Stimulated activated memory B cell treated with anti-CD40 and anti-IgM and Interleukin-4, amounts not matched to agents 10 μg/mL and 1 μg/mL and 100 μg/mL, for 72 hours (primary cell): ENCODE measurements at regions not wholly inside any gene's neighbourhood (a gene's known extent, or its start where the extent isn't known, plus 50 kb on each side); places are given as distances from the start of the nearest gene placed in this dataset.

ENCODE experiments used
- ATAC-seq: fragments of 150-1000 bp; cut with Tn5 transposase; 2 replicates; pipeline ENCODE4 v1.10.0; 2021
- H3K27ac Mint-ChIP-seq: one replicate; pipeline ENCODE4 v1.8.0; 2022; ENCODE audit warnings: mild to moderate bottlenecking, mixed read lengths
- H3K27me3 Mint-ChIP-seq: one replicate; pipeline ENCODE4 v1.8.0; 2022; ENCODE audit warnings: mixed read lengths
- H3K36me3 Mint-ChIP-seq: one replicate; pipeline ENCODE4 v1.8.0; 2022; ENCODE audit warnings: mixed read lengths
- H3K4me1 Mint-ChIP-seq: one replicate; pipeline ENCODE4 v1.8.0; 2022; ENCODE audit warnings: mixed read lengths
- H3K4me3 Mint-ChIP-seq: one replicate; pipeline ENCODE4 v1.8.0; 2022; ENCODE audit warnings: mild to moderate bottlenecking, moderate library complexity, mixed read lengths
- H3K9me3 Mint-ChIP-seq: one replicate; pipeline ENCODE4 v1.8.0; 2022; ENCODE audit warnings: mixed read lengths

DNA sequence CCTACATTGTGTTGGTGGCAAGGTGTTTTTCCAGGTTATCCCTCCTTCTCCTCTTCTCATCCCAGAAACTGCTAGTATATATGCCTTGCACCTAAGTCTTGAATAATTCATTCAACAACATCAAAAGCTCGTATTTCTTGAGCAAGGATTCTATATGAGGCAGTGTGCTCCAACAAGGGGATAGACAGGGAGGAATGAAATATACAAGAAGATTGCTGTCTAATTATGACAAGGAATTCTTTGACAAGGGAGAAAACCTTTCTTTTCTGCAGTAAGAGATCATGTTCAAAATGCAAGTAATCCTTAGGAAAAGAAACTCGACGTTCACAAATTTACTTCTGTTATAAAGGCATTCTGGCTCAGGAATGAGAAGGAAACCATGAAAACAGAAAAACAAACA lies 788.6 kb downstream of the TDRD15 start:
- no peak overlapping the region for H3K27ac Mint-ChIP-seq
- no peaks in the 10 kb centered on the region for H3K36me3 Mint-ChIP-seq
- no peak overlapping the region for H3K4me3 Mint-ChIP-seq
- no peaks in the 10 kb centered on the region for H3K4me1 Mint-ChIP-seq
- H3K9me3 Mint-ChIP-seq, result peaks cover 10% of the 10 kb centered on the region
- no peak for ATAC-seq
- no peaks in the 10 kb centered on the region for H3K27me3 Mint-ChIP-seq

DNA sequence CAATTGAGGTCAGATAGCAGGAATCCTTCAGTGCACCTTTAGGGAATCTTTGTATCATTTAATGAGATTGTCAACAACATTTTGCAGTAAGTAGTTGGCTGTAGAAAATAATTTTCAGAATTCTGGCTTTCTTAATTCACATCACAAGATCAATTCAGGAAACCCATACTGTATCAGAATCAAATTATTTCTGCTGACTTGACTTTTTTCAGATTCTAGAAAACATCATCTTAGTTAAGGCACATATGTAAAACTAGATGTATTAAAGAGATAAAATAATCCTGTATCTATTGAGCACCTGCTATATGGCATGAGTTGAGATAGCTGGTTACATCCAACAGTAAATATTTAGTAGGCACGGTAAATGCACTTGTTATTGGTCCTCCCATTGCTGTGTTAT lies 791.4 kb downstream of the TDRD15 start:
- ATAC-seq, result no peak

DNA sequence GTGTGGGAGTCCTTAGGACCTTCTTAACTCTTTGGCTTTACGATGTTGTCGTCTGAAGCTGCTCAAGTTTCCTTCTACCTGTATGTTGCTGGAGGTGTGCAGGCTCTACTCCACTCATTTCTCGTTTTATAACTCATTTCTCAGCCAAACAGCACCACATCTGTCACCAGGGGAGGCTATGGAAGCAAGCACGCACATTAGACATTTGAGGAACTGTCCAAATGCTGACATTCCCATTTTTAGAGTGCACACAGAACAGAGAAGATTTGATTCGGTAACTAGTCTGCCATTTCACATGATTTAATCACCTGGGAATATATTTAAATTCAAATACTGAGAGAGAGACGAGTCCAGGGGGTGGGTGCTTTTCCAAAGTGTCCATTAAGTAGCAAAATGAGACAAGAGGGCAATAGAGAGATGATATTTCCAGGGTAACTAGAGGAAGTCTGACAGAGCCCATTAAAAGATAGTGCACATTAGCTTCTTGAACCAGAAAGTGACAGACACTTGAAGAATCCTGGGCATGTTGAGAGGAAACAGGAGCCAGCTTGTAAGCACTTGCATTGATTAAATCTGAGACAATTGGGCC lies 793.3 kb downstream of the TDRD15 start:
- H3K4me1 Mint-ChIP-seq, result no peaks in the 10 kb centered on the region
- no peak overlapping the region for H3K27ac Mint-ChIP-seq
- peaks cover 6% of the 10 kb centered on the region for H3K9me3 Mint-ChIP-seq
- no peaks in the 10 kb centered on the region for H3K27me3 Mint-ChIP-seq
- no peak overlapping the region for H3K4me3 Mint-ChIP-seq
- H3K36me3 Mint-ChIP-seq, result no peaks in the 10 kb centered on the region
- ATAC-seq, result no peak

More for the DNA sequence above, 791.4 kb downstream of the TDRD15 start:
- no peak overlapping the region for H3K27ac Mint-ChIP-seq
- no peaks in the 10 kb centered on the region for H3K4me1 Mint-ChIP-seq
- H3K27me3 Mint-ChIP-seq, result no peaks in the 10 kb centered on the region
- H3K36me3 Mint-ChIP-seq, result no peaks in the 10 kb centered on the region
- H3K9me3 Mint-ChIP-seq, result peaks cover 10% of the 10 kb centered on the region
- H3K4me3 Mint-ChIP-seq, result no peak overlapping the region

DNA sequence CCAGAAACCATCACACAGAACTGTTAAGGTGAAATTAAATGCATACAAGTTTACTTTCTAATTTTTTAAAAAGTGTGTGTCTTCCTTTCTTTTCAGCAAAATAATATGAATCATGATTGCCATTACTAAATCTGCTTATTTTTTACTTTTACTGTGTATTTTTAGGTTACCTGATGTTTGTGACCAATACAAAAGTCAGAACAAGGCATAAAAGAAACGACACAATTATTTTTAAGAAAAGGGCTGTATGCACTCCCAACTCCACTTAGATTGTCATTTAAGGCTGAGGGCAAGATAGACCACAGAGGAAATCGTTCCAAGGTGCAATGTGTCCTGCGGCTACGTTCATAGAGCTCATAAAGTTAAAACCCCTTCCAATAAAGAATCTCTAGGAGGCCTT lies 797.0 kb downstream of the TDRD15 start:
- H3K9me3 Mint-ChIP-seq, result peaks cover 11% of the 10 kb centered on the region
- H3K27me3 Mint-ChIP-seq, result no peaks in the 10 kb centered on the region
- no peaks in the 10 kb centered on the region for H3K36me3 Mint-ChIP-seq

DNA sequence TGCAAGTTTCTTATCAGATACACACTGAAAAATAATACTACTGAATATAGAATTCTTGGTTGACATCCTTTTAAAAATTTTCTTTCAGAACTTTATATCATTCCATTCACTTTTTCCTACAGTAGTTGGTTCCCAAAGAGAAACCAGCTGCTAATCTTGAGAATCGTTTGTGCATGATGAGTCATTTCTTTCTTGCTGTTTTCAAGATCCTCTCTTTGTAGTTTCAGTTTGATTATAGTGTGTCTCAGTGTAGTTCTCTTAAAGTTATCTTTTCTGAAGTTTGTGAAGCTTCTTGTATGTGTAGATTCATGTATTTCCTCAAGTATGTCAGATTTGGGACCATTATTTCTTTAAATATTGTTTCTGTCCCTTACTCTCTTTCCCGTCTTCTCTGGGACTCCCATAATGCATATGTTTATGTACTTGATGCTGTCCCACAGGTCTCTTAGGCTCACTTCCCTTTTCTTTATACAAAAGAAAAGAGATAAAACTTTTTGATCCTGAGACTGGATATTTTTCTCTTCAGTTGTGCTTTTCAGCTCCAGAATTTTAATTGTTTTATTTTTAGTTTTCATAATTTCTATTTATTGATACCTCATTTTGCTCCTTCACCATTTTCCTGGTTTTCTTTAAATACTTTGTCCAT lies 801.0 kb downstream of the TDRD15 start:
- H3K9me3 Mint-ChIP-seq, result peaks cover 11% of the 10 kb centered on the region
- ATAC-seq, result no peak
- no peaks in the 10 kb centered on the region for H3K36me3 Mint-ChIP-seq
- H3K4me1 Mint-ChIP-seq, result no peaks in the 10 kb centered on the region
- H3K4me3 Mint-ChIP-seq, result no peak overlapping the region
- no peak overlapping the region for H3K27ac Mint-ChIP-seq
- no peaks in the 10 kb centered on the region for H3K27me3 Mint-ChIP-seq

More for the DNA sequence above, 797.0 kb downstream of the TDRD15 start:
- H3K27ac Mint-ChIP-seq, result no peak overlapping the region
- H3K4me3 Mint-ChIP-seq, result no peak overlapping the region
- ATAC-seq, result no peak
- H3K4me1 Mint-ChIP-seq, result no peaks in the 10 kb centered on the region

DNA sequence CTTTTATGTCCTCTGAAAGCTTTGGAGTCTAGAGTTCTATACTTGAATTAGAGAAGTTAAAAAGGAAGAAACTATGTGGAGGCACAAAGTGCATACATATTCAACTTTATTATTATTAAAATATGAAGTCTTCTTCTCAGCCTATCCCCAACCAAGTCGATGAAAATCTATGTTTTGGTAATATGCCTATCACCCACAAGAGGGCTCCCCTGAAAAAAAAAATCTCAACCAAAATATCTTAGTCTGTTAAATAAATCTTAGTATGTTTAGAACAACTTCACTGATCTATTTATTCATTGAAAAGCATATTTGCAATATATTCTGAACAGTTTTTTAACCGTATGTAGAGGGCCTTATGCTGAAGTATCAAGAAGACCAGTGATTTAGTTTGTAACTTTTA lies 804.5 kb downstream of the TDRD15 start:
- H3K4me3 Mint-ChIP-seq, result no peak overlapping the region
- no peak for ATAC-seq
- H3K27ac Mint-ChIP-seq, result no peak overlapping the region
- H3K4me1 Mint-ChIP-seq, result no peaks in the 10 kb centered on the region
- no peaks in the 10 kb centered on the region for H3K36me3 Mint-ChIP-seq
- no peaks in the 10 kb centered on the region for H3K27me3 Mint-ChIP-seq
- H3K9me3 Mint-ChIP-seq, result peaks cover 6% of the 10 kb centered on the region

DNA sequence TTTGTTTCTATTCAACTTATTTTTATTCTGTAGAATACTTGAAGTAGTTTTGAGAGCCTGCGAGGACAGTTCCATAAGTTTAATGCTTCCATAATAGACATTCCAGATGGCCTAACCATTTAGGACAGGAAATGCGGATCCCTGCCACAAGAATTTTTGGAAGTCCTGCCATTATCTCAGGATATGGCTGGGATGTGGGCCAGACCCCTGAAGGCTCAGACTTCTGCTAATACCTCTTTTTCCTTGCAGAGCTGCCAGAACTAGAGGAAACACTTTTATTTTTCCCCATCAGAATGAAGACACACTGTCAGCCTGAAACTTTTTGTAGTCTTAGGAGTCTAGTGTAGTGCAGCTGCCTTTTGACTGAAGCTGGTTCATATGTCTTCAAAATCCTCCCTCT lies 806.5 kb downstream of the TDRD15 start:
- Mint-ChIP-seq H3K4me1 (no peaks in the 10 kb centered on the region), H3K9me3 (peaks cover 6% of the 10 kb centered on the region), H3K4me3 (no peak overlapping the region), H3K27me3 (no peaks in the 10 kb centered on the region), H3K27ac (no peak overlapping the region), H3K36me3 (no peaks in the 10 kb centered on the region)
- no peak for ATAC-seq

DNA sequence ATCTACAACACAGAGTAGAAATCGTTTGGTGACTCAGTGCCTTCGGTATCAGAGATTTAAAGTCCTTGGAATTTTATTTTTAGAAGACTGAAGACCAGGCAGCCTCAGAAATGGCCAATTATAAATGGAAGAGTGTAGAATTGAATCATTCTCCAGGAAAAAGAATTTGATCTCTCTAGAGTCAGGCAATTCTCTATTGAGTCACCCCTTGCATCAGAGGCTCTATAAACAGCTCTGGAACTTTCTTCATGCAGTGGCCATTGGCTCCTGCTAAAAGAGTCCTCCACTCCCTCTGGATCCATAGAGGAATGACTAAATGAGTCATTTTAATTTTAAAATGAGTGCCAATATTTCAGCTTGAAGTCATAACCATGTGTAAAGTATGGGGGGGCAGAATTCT lies 816.2 kb downstream of the TDRD15 start:
- H3K9me3 Mint-ChIP-seq, result no peaks in the 10 kb centered on the region
- H3K4me1 Mint-ChIP-seq, result no peaks in the 10 kb centered on the region
- H3K36me3 Mint-ChIP-seq, result no peaks in the 10 kb centered on the region
- no peak overlapping the region for H3K4me3 Mint-ChIP-seq
- H3K27me3 Mint-ChIP-seq, result no peaks in the 10 kb centered on the region
- ATAC-seq, result no peak
- H3K27ac Mint-ChIP-seq, result no peak overlapping the region

DNA sequence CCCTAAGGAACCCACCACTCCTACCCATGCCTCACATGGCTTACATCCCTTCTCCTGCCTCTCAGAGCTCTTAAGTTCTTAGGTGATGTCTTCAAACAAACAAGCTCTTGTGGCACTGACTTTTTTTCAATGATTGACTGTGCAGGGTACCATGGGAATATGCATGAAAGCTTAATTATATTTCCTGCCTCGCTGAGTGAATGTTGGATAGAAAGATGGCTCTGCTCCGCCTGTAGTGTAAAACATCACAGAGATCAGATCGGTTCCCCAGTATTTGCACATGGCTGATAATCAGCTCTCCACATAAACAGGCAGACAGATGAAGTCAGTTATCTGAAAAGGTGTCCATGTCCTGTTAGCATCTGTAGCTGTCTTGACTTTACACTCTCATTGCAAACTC lies 820.8 kb downstream of the TDRD15 start:
- Mint-ChIP-seq H3K4me1 (no peaks in the 10 kb centered on the region), H3K36me3 (no peaks in the 10 kb centered on the region), H3K27ac (no peak overlapping the region), H3K27me3 (no peaks in the 10 kb centered on the region), H3K9me3 (no peaks in the 10 kb centered on the region), H3K4me3 (no peak overlapping the region)
- ATAC-seq, result no peak

DNA sequence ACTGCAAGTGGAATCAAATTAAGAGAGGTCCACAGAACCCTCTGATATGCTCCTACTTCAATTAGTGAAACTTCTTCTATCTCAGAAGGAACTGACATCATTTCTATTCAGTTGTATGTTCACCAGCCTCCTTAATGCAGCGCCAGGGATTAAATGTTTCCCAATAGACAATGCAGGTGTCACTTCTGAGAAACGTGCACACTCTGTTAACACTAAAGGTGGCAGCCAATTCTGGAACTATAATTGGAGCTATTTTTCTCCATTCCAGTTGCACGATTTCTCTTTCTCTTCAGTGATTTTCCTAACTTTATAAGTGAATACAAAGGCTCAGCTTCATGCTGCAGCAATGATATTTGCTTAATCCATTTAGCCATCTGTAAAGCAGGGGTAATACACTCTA lies 821.9 kb downstream of the TDRD15 start:
- no peaks in the 10 kb centered on the region for H3K9me3 Mint-ChIP-seq
- H3K27me3 Mint-ChIP-seq, result no peaks in the 10 kb centered on the region
- ATAC-seq, result no peak
- H3K27ac Mint-ChIP-seq, result no peak overlapping the region
- no peak overlapping the region for H3K4me3 Mint-ChIP-seq
- no peaks in the 10 kb centered on the region for H3K4me1 Mint-ChIP-seq
- H3K36me3 Mint-ChIP-seq, result no peaks in the 10 kb centered on the region

DNA sequence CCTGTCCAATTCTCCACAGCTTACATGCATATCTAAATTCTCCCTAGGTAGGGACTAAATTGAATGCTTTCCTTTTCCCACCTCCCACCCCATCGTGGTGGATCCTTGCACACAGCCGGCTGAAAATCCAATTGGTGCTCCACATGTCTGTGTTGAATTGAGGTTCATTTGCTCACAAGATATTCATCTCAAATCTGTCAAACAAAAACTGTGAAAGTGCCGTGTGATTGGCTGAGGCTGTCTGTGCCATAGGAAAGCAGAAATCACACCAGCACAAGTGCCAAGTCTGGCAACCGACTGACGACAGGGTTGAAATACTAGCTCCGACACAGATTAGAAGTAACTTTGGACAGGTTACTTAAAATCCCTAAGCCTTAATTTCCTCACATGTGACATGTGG lies 823.3 kb downstream of the TDRD15 start:
- no peaks in the 10 kb centered on the region for H3K36me3 Mint-ChIP-seq
- no peak overlapping the region for H3K27ac Mint-ChIP-seq
- ATAC-seq, result no peak
- no peaks in the 10 kb centered on the region for H3K27me3 Mint-ChIP-seq
- no peaks in the 10 kb centered on the region for H3K4me1 Mint-ChIP-seq
- H3K4me3 Mint-ChIP-seq, result no peak overlapping the region
- H3K9me3 Mint-ChIP-seq, result peaks cover 1% of the 10 kb centered on the region

DNA sequence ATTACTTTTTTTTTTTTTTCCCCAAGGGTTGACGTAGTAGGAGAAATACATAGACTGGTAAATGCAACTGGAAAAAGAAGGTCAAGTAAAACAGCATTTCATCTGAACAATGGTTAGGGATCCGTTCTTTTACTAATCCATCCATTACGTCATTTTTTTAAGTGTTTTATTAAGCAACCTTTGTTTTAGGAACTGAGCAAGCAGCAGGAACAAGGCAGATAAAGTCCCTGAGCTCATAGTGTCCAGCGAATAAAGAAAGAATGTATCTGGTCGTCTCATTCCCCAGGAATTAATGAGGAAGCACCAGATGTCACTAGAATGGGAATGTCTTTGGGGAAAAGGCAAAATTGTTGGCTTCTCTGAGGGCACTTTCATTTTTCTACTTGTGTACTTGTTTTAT lies 842.4 kb downstream of the TDRD15 start:
- no peaks in the 10 kb centered on the region for H3K36me3 Mint-ChIP-seq
- no peak overlapping the region for H3K4me3 Mint-ChIP-seq
- no peak for ATAC-seq
- peaks cover 2% of the 10 kb centered on the region for H3K9me3 Mint-ChIP-seq
- no peaks in the 10 kb centered on the region for H3K27me3 Mint-ChIP-seq
- no peak overlapping the region for H3K27ac Mint-ChIP-seq
- H3K4me1 Mint-ChIP-seq, result no peaks in the 10 kb centered on the region

DNA sequence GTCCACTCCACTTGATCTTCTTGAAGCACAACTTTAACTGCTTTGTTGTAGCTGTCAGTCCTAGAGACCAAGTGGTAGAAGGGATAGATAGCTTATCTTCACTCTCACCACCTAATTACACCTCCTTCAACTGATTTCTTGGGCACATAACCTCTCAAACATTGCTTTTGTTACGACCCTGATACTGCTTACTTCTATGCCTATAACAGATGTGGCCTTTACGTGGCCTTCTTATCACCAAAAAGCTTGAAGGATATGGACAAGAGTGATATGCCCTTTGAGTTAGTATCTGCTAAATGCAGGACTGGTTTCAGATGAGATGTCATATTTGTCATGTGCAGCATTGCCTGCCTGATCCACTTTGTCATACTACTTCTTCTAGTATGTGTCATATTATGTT lies 847.2 kb downstream of the TDRD15 start:
- H3K9me3 Mint-ChIP-seq, result peaks cover 2% of the 10 kb centered on the region
- H3K4me3 Mint-ChIP-seq, result no peak overlapping the region
- no peaks in the 10 kb centered on the region for H3K36me3 Mint-ChIP-seq
- H3K27ac Mint-ChIP-seq, result no peak overlapping the region
- no peak for ATAC-seq
- no peaks in the 10 kb centered on the region for H3K4me1 Mint-ChIP-seq
- H3K27me3 Mint-ChIP-seq, result no peaks in the 10 kb centered on the region

DNA sequence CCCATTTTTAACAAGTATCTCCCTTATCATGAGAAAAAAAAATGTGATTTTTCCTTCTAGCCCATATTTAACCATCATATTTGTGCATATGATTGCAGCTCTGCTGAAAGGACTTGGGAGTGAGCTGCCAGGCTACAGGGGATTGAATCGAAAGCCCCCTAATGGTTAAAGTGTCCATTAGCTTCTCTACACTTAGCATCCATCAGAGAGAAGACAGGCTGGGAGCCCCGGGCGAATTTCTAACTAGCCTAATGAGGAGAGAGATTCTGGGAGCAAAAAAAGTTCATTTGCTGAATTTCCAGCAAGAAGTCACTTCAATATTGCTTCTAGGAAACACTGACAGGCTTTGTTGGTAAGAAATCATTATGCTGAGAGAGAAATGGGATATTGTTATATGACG lies 848.8 kb downstream of the TDRD15 start:
- no peaks in the 10 kb centered on the region for H3K27me3 Mint-ChIP-seq
- ATAC-seq, result no peak
- H3K4me3 Mint-ChIP-seq, result no peak overlapping the region
- no peaks in the 10 kb centered on the region for H3K36me3 Mint-ChIP-seq
- no peaks in the 10 kb centered on the region for H3K4me1 Mint-ChIP-seq
- no peak overlapping the region for H3K27ac Mint-ChIP-seq
- H3K9me3 Mint-ChIP-seq, result no peaks in the 10 kb centered on the region

DNA sequence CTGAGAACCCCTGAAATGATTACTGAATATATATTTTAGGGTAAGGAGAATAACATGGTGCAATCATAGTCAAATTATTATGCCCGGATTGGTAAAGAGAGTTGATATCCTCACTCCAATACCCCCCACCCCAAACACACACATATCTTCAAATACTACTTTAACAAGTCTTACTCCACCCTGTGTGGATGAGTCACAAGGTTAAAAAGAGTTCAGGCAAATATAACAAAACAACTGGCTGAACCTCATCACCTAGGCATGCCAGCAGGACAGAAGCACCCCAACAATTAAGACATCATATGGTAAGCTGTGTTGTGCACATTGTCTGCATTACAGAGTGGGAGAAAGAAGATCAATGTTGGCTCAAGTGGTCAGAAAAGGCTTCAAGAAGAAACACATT lies 857.4 kb downstream of the TDRD15 start:
- Mint-ChIP-seq H3K4me3 (no peak overlapping the region), H3K27me3 (no peaks in the 10 kb centered on the region), H3K4me1 (no peaks in the 10 kb centered on the region), H3K9me3 (peaks cover 4% of the 10 kb centered on the region), H3K36me3 (no peaks in the 10 kb centered on the region), H3K27ac (no peak overlapping the region)
- no peak for ATAC-seq

DNA sequence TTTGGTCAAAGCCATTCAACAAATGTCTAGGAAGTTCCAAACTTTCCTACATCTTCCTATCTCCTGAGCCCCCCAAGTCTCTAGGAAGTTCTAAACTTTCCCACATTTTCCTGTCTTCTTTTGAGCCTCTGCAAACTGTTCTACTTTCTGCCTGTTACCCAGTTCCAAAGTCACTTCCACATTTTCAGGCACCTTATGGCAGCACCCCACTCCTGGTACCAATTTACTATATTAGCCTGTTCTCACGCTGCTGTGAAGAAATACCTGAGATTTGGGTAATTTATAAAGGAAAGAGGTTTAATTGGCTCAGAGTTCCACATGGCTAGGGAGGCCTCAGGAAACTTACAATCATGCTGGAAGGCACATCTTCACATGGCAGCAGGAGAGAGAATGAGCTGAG lies 869.2 kb downstream of the TDRD15 start:
- no peak overlapping the region for H3K4me3 Mint-ChIP-seq
- no peak overlapping the region for H3K27ac Mint-ChIP-seq
- no peaks in the 10 kb centered on the region for H3K4me1 Mint-ChIP-seq
- H3K27me3 Mint-ChIP-seq, result no peaks in the 10 kb centered on the region
- peaks cover 16% of the 10 kb centered on the region for H3K9me3 Mint-ChIP-seq
- no peak for ATAC-seq
- H3K36me3 Mint-ChIP-seq, result no peaks in the 10 kb centered on the region
